Fibroblast of mammary gland (primary cell): ENCODE measurements at regions not wholly inside any gene's neighbourhood (a gene's known extent, or its start where the extent isn't known, plus 50 kb on each side); places are given as distances from the start of the nearest gene placed in this dataset.

ENCODE experiments used
- DNase-seq: peaks from one replicate; pipeline ENCODE4 v3.0.0-alpha.2; 2010; ENCODE audit warnings: low read depth
- H3K4me3 ChIP-seq: 2 replicates; pipeline ENCODE4 v1.5.1; 2011; ENCODE audit warnings: low read depth, mild to moderate bottlenecking, low read length, moderate library complexity; ENCODE audit not compliant: control insufficient read depth
- TF ChIP-seq, protein P1 (sequence below): conservative IDR thresholded peaks from 2 replicates; pipeline ENCODE4 v1.5.1; 2011; ENCODE audit warnings: low read depth, low read length, inconsistent platforms; ENCODE audit not compliant: control insufficient read depth, insufficient read depth

- no peak overlapping the region for H3K4me3 ChIP-seq
- DNase-seq = no peak
- TF ChIP-seq, protein P1, sequence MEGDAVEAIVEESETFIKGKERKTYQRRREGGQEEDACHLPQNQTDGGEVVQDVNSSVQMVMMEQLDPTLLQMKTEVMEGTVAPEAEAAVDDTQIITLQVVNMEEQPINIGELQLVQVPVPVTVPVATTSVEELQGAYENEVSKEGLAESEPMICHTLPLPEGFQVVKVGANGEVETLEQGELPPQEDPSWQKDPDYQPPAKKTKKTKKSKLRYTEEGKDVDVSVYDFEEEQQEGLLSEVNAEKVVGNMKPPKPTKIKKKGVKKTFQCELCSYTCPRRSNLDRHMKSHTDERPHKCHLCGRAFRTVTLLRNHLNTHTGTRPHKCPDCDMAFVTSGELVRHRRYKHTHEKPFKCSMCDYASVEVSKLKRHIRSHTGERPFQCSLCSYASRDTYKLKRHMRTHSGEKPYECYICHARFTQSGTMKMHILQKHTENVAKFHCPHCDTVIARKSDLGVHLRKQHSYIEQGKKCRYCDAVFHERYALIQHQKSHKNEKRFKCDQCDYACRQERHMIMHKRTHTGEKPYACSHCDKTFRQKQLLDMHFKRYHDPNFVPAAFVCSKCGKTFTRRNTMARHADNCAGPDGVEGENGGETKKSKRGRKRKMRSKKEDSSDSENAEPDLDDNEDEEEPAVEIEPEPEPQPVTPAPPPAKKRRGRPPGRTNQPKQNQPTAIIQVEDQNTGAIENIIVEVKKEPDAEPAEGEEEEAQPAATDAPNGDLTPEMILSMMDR = no peak
These were observed 925.0 kb upstream of the GYPC start for GRCh38 chr2:125730921-125731320.

- no peak for DNase-seq
- H3K4me3 ChIP-seq = no peak overlapping the region
- TF ChIP-seq, protein P1 = no peak
These were observed 919.7 kb upstream of the GYPC start for GRCh38 chr2:125736306-125736705.

- no peak overlapping the region for H3K4me3 ChIP-seq
- peak; percentile 1 for DNase-seq
- TF ChIP-seq, protein P1 = no peak
These were observed 910.4 kb upstream of the GYPC start for GRCh38 chr2:125745514-125745913.

DNA sequence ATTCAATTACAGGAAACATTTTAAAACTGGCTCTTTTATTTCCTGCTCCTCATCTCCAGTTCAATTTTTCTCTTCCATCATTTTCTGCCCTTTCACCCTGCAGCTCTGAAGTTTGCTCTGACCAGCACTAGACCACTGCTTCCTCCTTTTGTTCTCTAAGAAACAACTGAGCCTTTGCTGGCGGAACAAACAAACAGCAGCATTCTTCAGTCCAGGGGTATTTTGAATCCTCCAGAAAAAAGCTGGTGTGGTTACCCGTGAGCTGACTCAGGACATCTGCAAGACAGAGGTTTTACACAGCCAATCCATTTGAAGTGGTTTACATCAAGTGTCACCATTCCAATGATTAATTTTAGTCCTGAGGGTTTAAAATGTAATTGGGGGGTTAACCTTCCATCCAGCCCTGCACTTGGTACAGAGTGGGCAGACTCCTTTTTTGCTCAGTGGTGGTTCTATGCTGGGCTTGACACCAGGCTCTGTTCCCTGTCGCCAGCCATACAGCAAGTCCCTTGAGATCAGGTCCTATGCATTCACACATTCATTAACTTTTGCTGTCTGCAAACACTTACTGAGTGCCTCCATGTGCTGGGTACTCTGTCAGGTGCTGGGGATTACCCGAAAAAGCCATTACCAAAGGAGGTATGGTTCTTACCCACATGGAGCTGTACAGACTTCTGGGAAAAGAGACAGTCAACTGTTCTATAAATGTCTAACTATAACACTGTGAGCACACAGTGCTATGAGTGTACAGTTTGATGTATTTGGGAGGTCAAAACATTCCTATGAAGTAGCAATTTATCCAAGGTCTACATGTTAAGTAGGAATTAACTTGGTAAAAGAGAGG lies 909.4 kb upstream of the GYPC start:
- TF ChIP-seq, protein P1 = no peak
- no peak overlapping the region for H3K4me3 ChIP-seq
- no peak for DNase-seq

GRCh38 chr2:125747165-125747425 lies 908.9 kb upstream of the GYPC start:
- TF ChIP-seq, protein P1 = no peak
- no peak for DNase-seq
- no peak overlapping the region for H3K4me3 ChIP-seq

GRCh38 chr2:125756431-125756830 lies 899.5 kb upstream of the GYPC start:
- no peak for DNase-seq
- TF ChIP-seq, protein P1 = no peak
- H3K4me3 ChIP-seq = no peak overlapping the region
